AG09309 (cell line): ENCODE measurements at regions not wholly inside any gene's neighbourhood (a gene's known extent, or its start where the extent isn't known, plus 50 kb on each side); places are given as distances from the start of the nearest gene placed in this dataset.

Source experiments
- DNase-seq: peaks from one replicate; pipeline ENCODE4 v3.0.0-alpha.2; 2010; ENCODE audit warnings: low read depth
- H3K4me3 ChIP-seq: 2 replicates; pipeline ENCODE4 v1.5.1; 2011; ENCODE audit warnings: mild to moderate bottlenecking, low read depth, low read length, moderate library complexity; ENCODE audit not compliant: control insufficient read depth
- CTCF ChIP-seq: IDR thresholded peaks from 2 replicates; pipeline ENCODE4 v1.5.1; 2011; ENCODE audit warnings: mild to moderate bottlenecking, low read depth, low read length, inconsistent platforms; ENCODE audit not compliant: insufficient read depth, control insufficient read depth; ENCODE audit errors: missing control alignments

- DNase-seq = no peak
- no peak for TF ChIP-seq CTCF
- H3K4me3 ChIP-seq = no peak overlapping the region
Measured at GRCh38 chr2:21250673-21251072, 126.9 kb downstream of the TDRD15 start.

- TF ChIP-seq CTCF = no peak
- no peak for DNase-seq
- H3K4me3 ChIP-seq = no peak overlapping the region
Measured at GRCh38 chr2:21251216-21251980, 127.6 kb downstream of the TDRD15 start.

- H3K4me3 ChIP-seq = no peak overlapping the region
- no peak for DNase-seq
Measured at GRCh38 chr2:21253311-21254027, 129.7 kb downstream of the TDRD15 start.

GRCh38 chr2:21254170-21254965, 130.6 kb downstream of the TDRD15 start:
- no peak for DNase-seq
- TF ChIP-seq CTCF = no peak
- H3K4me3 ChIP-seq = no peak overlapping the region

More at GRCh38 chr2:21253311-21254027, 129.7 kb downstream of the TDRD15 start:
- TF ChIP-seq CTCF = no peak

- no peak overlapping the region for H3K4me3 ChIP-seq
- no peak for DNase-seq
- no peak for TF ChIP-seq CTCF
Measured at GRCh38 chr2:21256006-21256405, 132.2 kb downstream of the TDRD15 start.

- no peak overlapping the region for H3K4me3 ChIP-seq
- DNase-seq = no peak
- no peak for TF ChIP-seq CTCF
Measured at GRCh38 chr2:21257621-21258020, 133.9 kb downstream of the TDRD15 start.
